Stomach (tissue), 4 donors: ENCODE measurements at regions not wholly inside any gene's neighbourhood (a gene's known extent, or its start where the extent isn't known, plus 50 kb on each side); places are given as distances from the start of the nearest gene placed in this dataset.

Experiments
- POLR2A ChIP-seq, 4 donors: fragments of 450-650 bp; IDR thresholded peaks; one replicate each; pipeline ENCODE4 v1.6.1; 2016; ENCODE audit warnings: antibody characterized with exemption in 4 of 4, control low read depth in 2 of 4, mild to moderate bottlenecking in 1 of 4, moderate library complexity in 1 of 4
- POLR2AphosphoS5 ChIP-seq, 3 donors: sonication (generic); formaldehyde crosslinking; IDR thresholded peaks; one replicate each; pipeline ENCODE4 v1.6.1; 2016; ENCODE audit warnings: antibody characterized with exemption in 3 of 3
- TF ChIP-seq, protein P1 (sequence below), 7 experiments: fragments of 450-650 bp in 4 of 7; fragments of 200-600 bp in 3 of 7; sonication (generic) in 3 of 7; IDR thresholded peaks; one replicate each; pipeline ENCODE4 v1.5.1; 2016 to 2019; ENCODE audit warnings: antibody characterized with exemption in 7 of 7, control low read depth in 2 of 7, mild to moderate bottlenecking in 1 of 7

DNA sequence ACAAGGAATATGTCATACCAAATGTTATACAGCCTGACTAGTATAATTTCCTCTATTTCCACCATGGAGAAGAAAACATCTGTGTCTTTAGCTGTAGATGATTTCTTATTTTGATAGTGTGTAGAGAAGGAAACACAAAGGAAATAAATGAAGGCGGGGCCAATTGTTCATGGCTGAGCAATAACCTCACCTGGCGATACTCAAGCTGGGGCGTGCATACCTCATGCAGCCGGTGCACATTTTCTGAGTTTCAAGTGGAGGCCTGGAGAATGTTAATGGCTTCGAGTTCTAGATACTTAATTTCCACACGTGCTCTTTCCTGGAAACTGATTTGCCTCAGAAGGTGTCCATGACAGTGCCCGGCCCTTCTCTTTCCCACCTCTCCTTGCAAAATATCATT is 127.4 kb upstream of the TAF11L2 start:
- TF ChIP-seq, protein P1, sequence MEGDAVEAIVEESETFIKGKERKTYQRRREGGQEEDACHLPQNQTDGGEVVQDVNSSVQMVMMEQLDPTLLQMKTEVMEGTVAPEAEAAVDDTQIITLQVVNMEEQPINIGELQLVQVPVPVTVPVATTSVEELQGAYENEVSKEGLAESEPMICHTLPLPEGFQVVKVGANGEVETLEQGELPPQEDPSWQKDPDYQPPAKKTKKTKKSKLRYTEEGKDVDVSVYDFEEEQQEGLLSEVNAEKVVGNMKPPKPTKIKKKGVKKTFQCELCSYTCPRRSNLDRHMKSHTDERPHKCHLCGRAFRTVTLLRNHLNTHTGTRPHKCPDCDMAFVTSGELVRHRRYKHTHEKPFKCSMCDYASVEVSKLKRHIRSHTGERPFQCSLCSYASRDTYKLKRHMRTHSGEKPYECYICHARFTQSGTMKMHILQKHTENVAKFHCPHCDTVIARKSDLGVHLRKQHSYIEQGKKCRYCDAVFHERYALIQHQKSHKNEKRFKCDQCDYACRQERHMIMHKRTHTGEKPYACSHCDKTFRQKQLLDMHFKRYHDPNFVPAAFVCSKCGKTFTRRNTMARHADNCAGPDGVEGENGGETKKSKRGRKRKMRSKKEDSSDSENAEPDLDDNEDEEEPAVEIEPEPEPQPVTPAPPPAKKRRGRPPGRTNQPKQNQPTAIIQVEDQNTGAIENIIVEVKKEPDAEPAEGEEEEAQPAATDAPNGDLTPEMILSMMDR (IDR thresholded peaks at IDR 0.05), result no peak
- no peak for TF ChIP-seq POLR2A (IDR thresholded peaks at IDR 0.05)
- TF ChIP-seq POLR2AphosphoS5 (IDR thresholded peaks at IDR 0.05), result no peak
